ENCODE measurements at regions not wholly inside any gene's neighbourhood (a gene's known extent, or its start where the extent isn't known, plus 50 kb on each side); places are given as distances from the start of the nearest gene placed in this dataset.

GRCh38 chr21:15276243-15276642 is 211.4 kb upstream of the NRIP1 start:
- Histone ChIP-seq H3K4me3 (replicated peaks in 1 of 3; ENCODE audit: low read depth in 2 of 3, low read length in 3 of 3) (no peak overlapping the region), H3K79me2 (ENCODE audit: insufficient read depth, low read length) (no peaks in the 10 kb centered on the region), H4K20me1 (ENCODE audit: insufficient read depth, low read length) (no peaks in the 10 kb centered on the region), H3K4me1 (ENCODE audit: control insufficient read depth in 1 of 2, insufficient read depth in 2 of 2, low read length in 2 of 2) (no peaks in the 10 kb centered on the region), H3K27me3 (ENCODE audit: control insufficient read depth in 2 of 2, insufficient read depth in 2 of 2, low read length in 2 of 2) (no peaks in the 10 kb centered on the region), H3K9ac (ENCODE audit: insufficient read depth, low read length, poor library complexity, severe bottlenecking) (no peak overlapping the region), H2AFZ (ENCODE audit: insufficient read depth, low read depth, low read length, poor library complexity, severe bottlenecking) (no peak overlapping the region), H3K36me3 (replicated peaks in 1 of 2; ENCODE audit: control insufficient read depth in 1 of 2, insufficient read depth in 2 of 2, low read length in 2 of 2) (no peaks in the 10 kb centered on the region), H3K4me2 (replicated peaks; ENCODE audit: extremely low read depth, low read length, poor library complexity, severe bottlenecking) (no peak overlapping the region), H3K27ac (ENCODE audit: low read depth in 1 of 2, low read length in 2 of 2) (no peak overlapping the region), H3K9me3 (replicated peaks in 1 of 2; ENCODE audit: control insufficient read depth in 1 of 2, insufficient read depth in 1 of 2, low read length in 2 of 2) (peaks cover 0 to 3% of the 10 kb centered on the region in 2 donors)
- peaks cover 0 to 10% (median 2%) of the 10 kb centered on the region in 7 donors for H3K9me3 Mint-ChIP-seq
- peaks cover 2% of the 10 kb centered on the region for H3K4me1 Mint-ChIP-seq
- H3K36me3 Mint-ChIP-seq, result no peaks in the 10 kb centered on the region
- no peak for TF ChIP-seq CTCF (IDR thresholded peaks at IDR 0.05)
- intact Hi-C loops (cut with micrococcal nuclease), result no loop called here
- peaks cover 0 to 4% (median 1%) of the 10 kb centered on the region in 3 donors for H3K27me3 Mint-ChIP-seq (ENCODE audit: low read depth in 3 of 3)
- H3K4me3 Mint-ChIP-seq, result no peak overlapping the region
- DNase-seq, result no peak
- H3K27ac Mint-ChIP-seq, result no peak overlapping the region
- 100% methylated on average over 1 of the region's 2 CpGs for WGBS (ENCODE audit: insufficient coverage)

- Mint-ChIP-seq H3K9me3 (peaks cover 2 to 13% (median 5%) of the 10 kb centered on the region in 7 donors), H3K27me3 (ENCODE audit: low read depth in 3 of 3) (peaks cover 0 to 5% (median 4%) of the 10 kb centered on the region in 3 donors), H3K4me3 (no peak overlapping the region), H3K36me3 (no peaks in the 10 kb centered on the region), H3K27ac (no peak overlapping the region), H3K4me1 (peaks cover 2% of the 10 kb centered on the region)
- Histone ChIP-seq H3K4me1 (ENCODE audit: control insufficient read depth in 1 of 2, insufficient read depth in 2 of 2, low read length in 2 of 2) (no peaks in the 10 kb centered on the region), H3K4me3 (replicated peaks in 1 of 3; ENCODE audit: low read depth in 2 of 3, low read length in 3 of 3) (no peak overlapping the region), H3K79me2 (ENCODE audit: insufficient read depth, low read length) (no peaks in the 10 kb centered on the region), H4K20me1 (ENCODE audit: insufficient read depth, low read length) (no peaks in the 10 kb centered on the region), H2AFZ (ENCODE audit: insufficient read depth, low read depth, low read length, poor library complexity, severe bottlenecking) (no peak overlapping the region), H3K27ac (ENCODE audit: low read depth in 1 of 2, low read length in 2 of 2) (no peak overlapping the region), H3K4me2 (replicated peaks; ENCODE audit: extremely low read depth, low read length, poor library complexity, severe bottlenecking) (no peak overlapping the region), H3K27me3 (ENCODE audit: control insufficient read depth in 2 of 2, insufficient read depth in 2 of 2, low read length in 2 of 2) (no peaks in the 10 kb centered on the region), H3K36me3 (replicated peaks in 1 of 2; ENCODE audit: control insufficient read depth in 1 of 2, insufficient read depth in 2 of 2, low read length in 2 of 2) (no peaks in the 10 kb centered on the region), H3K9ac (ENCODE audit: insufficient read depth, low read length, poor library complexity, severe bottlenecking) (no peak overlapping the region), H3K9me3 (replicated peaks in 1 of 2; ENCODE audit: control insufficient read depth in 1 of 2, insufficient read depth in 1 of 2, low read length in 2 of 2) (peaks cover 0 to 3% of the 10 kb centered on the region in 2 donors)
- intact Hi-C loops (cut with micrococcal nuclease), result no loop called here
- no peak for TF ChIP-seq CTCF (IDR thresholded peaks at IDR 0.05)
- DNase-seq, result no peak
Measured at GRCh38 chr21:15277466-15277865, 212.7 kb upstream of the NRIP1 start.

Data from CD14-positive monocyte (primary cell).